ENCODE measurements at regions not wholly inside any gene's neighbourhood (a gene's known extent, or its start where the extent isn't known, plus 50 kb on each side); places are given as distances from the start of the nearest gene placed in this dataset.

DNA sequence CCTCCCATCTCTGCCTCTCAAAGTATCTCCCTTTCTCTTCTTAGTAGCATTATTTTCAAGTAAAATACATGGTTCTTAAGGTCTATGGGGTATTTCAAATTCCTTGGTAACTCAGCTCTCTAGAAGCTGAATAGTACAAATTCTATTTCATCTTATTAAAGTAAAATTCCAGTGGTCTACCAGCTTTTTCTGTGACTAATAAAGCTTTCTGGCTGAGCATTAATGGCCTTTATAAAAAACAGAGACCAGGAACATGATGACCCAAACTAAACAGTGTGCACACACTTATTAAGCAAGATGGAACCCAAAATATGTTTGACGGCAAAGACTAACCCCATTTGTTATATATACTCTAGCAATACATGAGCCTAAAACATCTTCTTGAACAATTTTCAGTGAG, 142.6 kb downstream of the OR2K2 start:
- TF ChIP-seq, protein P1, sequence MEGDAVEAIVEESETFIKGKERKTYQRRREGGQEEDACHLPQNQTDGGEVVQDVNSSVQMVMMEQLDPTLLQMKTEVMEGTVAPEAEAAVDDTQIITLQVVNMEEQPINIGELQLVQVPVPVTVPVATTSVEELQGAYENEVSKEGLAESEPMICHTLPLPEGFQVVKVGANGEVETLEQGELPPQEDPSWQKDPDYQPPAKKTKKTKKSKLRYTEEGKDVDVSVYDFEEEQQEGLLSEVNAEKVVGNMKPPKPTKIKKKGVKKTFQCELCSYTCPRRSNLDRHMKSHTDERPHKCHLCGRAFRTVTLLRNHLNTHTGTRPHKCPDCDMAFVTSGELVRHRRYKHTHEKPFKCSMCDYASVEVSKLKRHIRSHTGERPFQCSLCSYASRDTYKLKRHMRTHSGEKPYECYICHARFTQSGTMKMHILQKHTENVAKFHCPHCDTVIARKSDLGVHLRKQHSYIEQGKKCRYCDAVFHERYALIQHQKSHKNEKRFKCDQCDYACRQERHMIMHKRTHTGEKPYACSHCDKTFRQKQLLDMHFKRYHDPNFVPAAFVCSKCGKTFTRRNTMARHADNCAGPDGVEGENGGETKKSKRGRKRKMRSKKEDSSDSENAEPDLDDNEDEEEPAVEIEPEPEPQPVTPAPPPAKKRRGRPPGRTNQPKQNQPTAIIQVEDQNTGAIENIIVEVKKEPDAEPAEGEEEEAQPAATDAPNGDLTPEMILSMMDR (IDR thresholded peaks at IDR 0.05) = no peak
- TF ChIP-seq POLR2A (IDR thresholded peaks at IDR 0.05) = no peak

Measured in adrenal gland (tissue), 5 donors.